KMS-11 (cell line): ENCODE measurements at regions not wholly inside any gene's neighbourhood (a gene's known extent, or its start where the extent isn't known, plus 50 kb on each side); places are given as distances from the start of the nearest gene placed in this dataset.

Experiments used
- H2AFZ ChIP-seq: fragments of 200-600 bp; sonication (generic); 2 replicates; pipeline ENCODE4 v1.6.1; 2016; ENCODE audit warnings: antibody characterized with exemption, mixed run types, low read depth
- H3K27ac ChIP-seq: fragments of 200-600 bp; sonication (generic); 2 replicates; pipeline ENCODE4 v1.6.1; 2016; ENCODE audit warnings: mild to moderate bottlenecking, mixed run types
- H3K27me3 ChIP-seq: fragments of 200-600 bp; sonication (generic); 2 replicates; pipeline ENCODE4 v1.6.1; 2017; ENCODE audit warnings: mild to moderate bottlenecking, low read depth, mixed run types, moderate library complexity; ENCODE audit not compliant: insufficient read depth
- H3K36me3 ChIP-seq: fragments of 200-600 bp; sonication (generic); 2 replicates; pipeline ENCODE4 v1.6.1; 2017; ENCODE audit warnings: mild to moderate bottlenecking, mixed run types; ENCODE audit not compliant: insufficient read depth
- H3K4me1 ChIP-seq: fragments of 200-600 bp; sonication (generic); 2 replicates; pipeline ENCODE4 v1.6.1; 2016; ENCODE audit warnings: mild to moderate bottlenecking, low read depth, mixed run types; ENCODE audit not compliant: poor library complexity, severe bottlenecking
- H3K4me2 ChIP-seq: fragments of 200-600 bp; sonication (generic); 2 replicates; pipeline ENCODE4 v1.7.0; 2016; ENCODE audit warnings: mild to moderate bottlenecking, mixed run types
- H3K4me3 ChIP-seq: fragments of 200-600 bp; sonication (generic); IDR thresholded peaks from 2 replicates; pipeline ENCODE4 v1.6.1; 2017; ENCODE audit warnings: low read depth, low read length, mixed read lengths; ENCODE audit not compliant: insufficient read depth
- H3K79me2 ChIP-seq: fragments of 200-600 bp; sonication (generic); 2 replicates; pipeline ENCODE4 v1.6.1; 2016; ENCODE audit warnings: low read depth, mixed run types; ENCODE audit not compliant: insufficient read depth
- H3K9ac ChIP-seq: fragments of 200-600 bp; sonication (generic); 2 replicates; pipeline ENCODE4 v1.6.1; 2016; ENCODE audit warnings: mild to moderate bottlenecking, mixed run types
- H4K20me1 ChIP-seq: fragments of 200-600 bp; sonication (generic); 2 replicates; pipeline ENCODE4 v1.6.1; 2016; ENCODE audit warnings: mild to moderate bottlenecking, mixed run types; ENCODE audit not compliant: insufficient read depth
- TF ChIP-seq, protein P1 (sequence below): fragments of 200-600 bp; sonication (generic); conservative IDR thresholded peaks from 2 replicates; pipeline ENCODE4 v1.6.1; 2017; ENCODE audit warnings: low read depth, mild to moderate bottlenecking, antibody characterized with exemption, low read length, moderate library complexity, mixed read lengths

DNA sequence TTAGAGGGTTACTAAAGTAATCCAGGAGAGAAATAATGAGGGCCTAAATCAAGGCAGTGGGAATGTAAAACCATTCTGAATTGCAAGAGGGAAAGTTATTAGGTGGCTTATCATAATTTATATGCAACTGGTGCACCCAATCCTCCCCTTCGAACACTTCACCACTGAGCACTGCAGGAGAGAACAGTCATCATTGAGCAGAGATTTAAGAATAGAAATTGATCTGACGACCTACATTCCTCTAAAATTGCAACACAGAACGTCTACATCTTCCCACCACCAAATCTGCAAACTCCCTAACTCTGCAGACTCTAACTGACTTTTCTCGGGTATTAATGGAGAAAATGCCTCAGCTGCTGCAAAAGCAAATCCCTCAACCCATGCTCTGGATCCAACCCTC lies 138.5 kb upstream of the CDH20 start:
- no peak overlapping the region for H3K4me2 ChIP-seq

DNA sequence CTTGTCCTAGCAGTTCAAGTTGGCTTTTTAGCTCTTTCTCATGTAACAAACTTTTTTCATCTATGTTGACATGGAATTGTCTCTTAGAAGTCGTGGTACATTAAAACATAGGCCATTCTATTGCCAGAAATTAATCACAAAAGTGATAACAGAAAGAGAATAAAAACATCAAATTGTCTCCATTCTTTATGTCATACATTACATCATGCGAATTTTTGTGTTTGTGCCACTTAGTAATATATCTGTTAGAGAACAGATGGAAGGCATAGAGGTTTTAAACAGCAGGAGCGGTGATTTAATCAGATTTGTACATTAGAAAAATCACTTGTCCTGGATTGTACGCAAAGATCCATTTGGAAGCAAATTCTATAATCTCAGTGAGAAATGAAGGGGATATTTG lies 136.5 kb upstream of the CDH20 start:
- Histone ChIP-seq H3K9ac (no peak overlapping the region), H2AFZ (no peak overlapping the region), H3K4me2 (no peak overlapping the region), H3K36me3 (no peaks in the 10 kb centered on the region), H3K27me3 (no peaks in the 10 kb centered on the region), H3K4me1 (no peaks in the 10 kb centered on the region), H4K20me1 (no peaks in the 10 kb centered on the region), H3K4me3 (no peak overlapping the region), H3K27ac (no peak overlapping the region), H3K79me2 (no peaks in the 10 kb centered on the region)
- TF ChIP-seq, protein P1, sequence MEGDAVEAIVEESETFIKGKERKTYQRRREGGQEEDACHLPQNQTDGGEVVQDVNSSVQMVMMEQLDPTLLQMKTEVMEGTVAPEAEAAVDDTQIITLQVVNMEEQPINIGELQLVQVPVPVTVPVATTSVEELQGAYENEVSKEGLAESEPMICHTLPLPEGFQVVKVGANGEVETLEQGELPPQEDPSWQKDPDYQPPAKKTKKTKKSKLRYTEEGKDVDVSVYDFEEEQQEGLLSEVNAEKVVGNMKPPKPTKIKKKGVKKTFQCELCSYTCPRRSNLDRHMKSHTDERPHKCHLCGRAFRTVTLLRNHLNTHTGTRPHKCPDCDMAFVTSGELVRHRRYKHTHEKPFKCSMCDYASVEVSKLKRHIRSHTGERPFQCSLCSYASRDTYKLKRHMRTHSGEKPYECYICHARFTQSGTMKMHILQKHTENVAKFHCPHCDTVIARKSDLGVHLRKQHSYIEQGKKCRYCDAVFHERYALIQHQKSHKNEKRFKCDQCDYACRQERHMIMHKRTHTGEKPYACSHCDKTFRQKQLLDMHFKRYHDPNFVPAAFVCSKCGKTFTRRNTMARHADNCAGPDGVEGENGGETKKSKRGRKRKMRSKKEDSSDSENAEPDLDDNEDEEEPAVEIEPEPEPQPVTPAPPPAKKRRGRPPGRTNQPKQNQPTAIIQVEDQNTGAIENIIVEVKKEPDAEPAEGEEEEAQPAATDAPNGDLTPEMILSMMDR: no peak

More for the DNA sequence above, 138.5 kb upstream of the CDH20 start:
- H3K79me2 ChIP-seq: no peaks in the 10 kb centered on the region
- H3K27me3 ChIP-seq: no peaks in the 10 kb centered on the region
- no peak overlapping the region for H3K4me3 ChIP-seq
- H3K9ac ChIP-seq: no peak overlapping the region
- no peaks in the 10 kb centered on the region for H3K4me1 ChIP-seq
- TF ChIP-seq, protein P1: no peak
- no peaks in the 10 kb centered on the region for H3K36me3 ChIP-seq
- H2AFZ ChIP-seq: no peak overlapping the region
- no peak overlapping the region for H3K27ac ChIP-seq
- no peaks in the 10 kb centered on the region for H4K20me1 ChIP-seq

DNA sequence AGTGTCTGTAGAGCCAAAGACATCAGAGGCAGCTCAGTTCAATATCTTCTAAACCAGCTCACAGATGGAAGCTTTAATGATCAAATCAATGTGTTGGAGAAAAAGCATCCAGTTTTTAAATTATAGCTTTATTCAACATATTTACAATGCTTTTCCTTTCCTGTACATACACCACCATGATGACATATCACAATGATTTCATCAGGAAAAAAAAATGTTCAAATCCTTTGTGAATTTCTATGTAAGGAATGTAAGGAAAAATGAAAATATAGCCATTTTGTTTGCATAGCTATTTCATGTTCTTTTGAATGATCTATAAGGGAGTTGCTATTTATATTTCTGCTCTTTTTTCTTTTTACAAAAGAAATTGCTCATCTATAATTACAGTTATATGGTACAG lies 134.7 kb upstream of the CDH20 start:
- Histone ChIP-seq H3K4me1 (no peaks in the 10 kb centered on the region), H3K27me3 (no peaks in the 10 kb centered on the region), H3K9ac (no peak overlapping the region), H3K4me2 (no peak overlapping the region), H4K20me1 (no peaks in the 10 kb centered on the region), H3K4me3 (no peak overlapping the region), H2AFZ (no peak overlapping the region), H3K27ac (no peak overlapping the region), H3K79me2 (no peaks in the 10 kb centered on the region), H3K36me3 (no peaks in the 10 kb centered on the region)
- TF ChIP-seq, protein P1: no peak

DNA sequence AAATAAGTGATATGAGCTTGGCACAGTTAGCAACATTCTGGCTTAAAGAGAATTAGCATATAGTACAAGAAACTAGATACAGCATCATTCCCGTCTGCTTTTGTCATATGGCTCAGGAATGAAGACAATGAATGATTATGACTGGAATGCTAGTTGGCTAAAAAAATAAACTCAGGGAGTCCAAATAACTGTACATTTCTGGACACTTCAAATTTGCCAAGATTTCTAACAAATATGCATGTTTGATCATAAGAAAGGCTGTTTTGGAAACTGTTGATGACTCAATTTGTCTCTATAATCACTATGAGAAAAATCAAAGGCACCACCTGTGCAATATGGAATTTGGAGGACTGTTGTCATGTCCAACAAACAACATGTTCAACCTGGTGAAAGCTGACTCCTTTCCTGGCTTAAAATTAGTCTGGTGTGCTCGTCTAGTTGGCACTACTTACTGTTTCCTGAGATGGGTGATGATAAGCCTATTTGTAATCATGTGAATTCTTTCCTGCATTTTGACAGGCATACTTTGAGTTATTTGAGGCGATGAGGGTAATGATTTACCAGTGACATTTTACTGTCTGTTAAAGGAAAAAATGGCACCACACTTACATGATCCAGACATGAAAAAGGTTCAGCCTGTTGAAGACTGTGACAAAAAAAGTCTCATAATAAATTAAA lies 133.9 kb upstream of the CDH20 start:
- H3K4me2 ChIP-seq: no peak overlapping the region
- H3K27me3 ChIP-seq: no peaks in the 10 kb centered on the region
- no peaks in the 10 kb centered on the region for H3K36me3 ChIP-seq
- H3K4me1 ChIP-seq: no peaks in the 10 kb centered on the region
- H3K79me2 ChIP-seq: no peaks in the 10 kb centered on the region
- H4K20me1 ChIP-seq: no peaks in the 10 kb centered on the region
- no peak overlapping the region for H3K27ac ChIP-seq
- no peak overlapping the region for H3K9ac ChIP-seq
- no peak overlapping the region for H3K4me3 ChIP-seq
- TF ChIP-seq, protein P1: no peak
- H2AFZ ChIP-seq: no peak overlapping the region
